Rectal smooth muscle tissue (tissue), 1 donor: ENCODE measurements at regions not wholly inside any gene's neighbourhood (a gene's known extent, or its start where the extent isn't known, plus 50 kb on each side); places are given as distances from the start of the nearest gene placed in this dataset.
"Not testable (repeated sequence)": the region's sequence is repeated elsewhere in the genome, so short reads cannot be mapped to it uniquely, and the experiment has no call there.

Experiments used
- H3K27ac ChIP-seq: one replicate; pipeline ENCODE4 v1.7.0; 2013; ENCODE audit warnings: low read depth, low read length, inconsistent platforms
- H3K27me3 ChIP-seq: one replicate; pipeline ENCODE4 v1.7.0; 2013; ENCODE audit warnings: low read length; ENCODE audit not compliant: control insufficient read depth, insufficient read depth
- H3K36me3 ChIP-seq: one replicate; pipeline ENCODE4 v1.7.0; 2013; ENCODE audit warnings: low read length; ENCODE audit not compliant: control insufficient read depth, insufficient read depth
- H3K4me1 ChIP-seq: one replicate; pipeline ENCODE4 v1.7.0; 2013; ENCODE audit warnings: low read length; ENCODE audit not compliant: control insufficient read depth, insufficient read depth
- H3K4me3 ChIP-seq: one replicate; pipeline ENCODE4 v1.7.0; 2013; ENCODE audit warnings: low read length
- H3K9ac ChIP-seq: one replicate; pipeline ENCODE4 v1.7.0; 2013; ENCODE audit warnings: low read length

DNA sequence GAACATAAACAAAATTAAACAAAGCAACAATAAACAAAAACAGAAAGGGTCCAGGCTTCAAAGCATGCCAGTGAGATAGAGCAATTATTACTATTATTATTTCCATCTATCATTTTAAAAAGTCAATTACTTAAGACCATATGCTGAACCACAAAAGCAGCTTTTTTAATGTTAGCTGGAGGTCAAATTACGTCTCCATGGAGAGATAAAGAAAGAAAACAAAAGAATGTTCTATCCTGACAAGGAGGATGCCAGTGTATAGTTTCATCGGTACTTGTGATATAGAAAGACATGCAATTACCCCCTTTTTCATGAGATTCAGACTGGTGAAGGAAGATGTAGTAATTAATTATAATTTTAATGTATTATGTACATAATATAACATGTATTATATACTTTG is 81.6 kb upstream of the DCN start:
- Histone ChIP-seq H3K4me1 (no peaks in the 10 kb centered on the region), H3K36me3 (no peaks in the 10 kb centered on the region), H3K4me3 (no peak overlapping the region), H3K27ac (no peak overlapping the region), H3K27me3 (no peaks in the 10 kb centered on the region), H3K9ac (no peak overlapping the region)

DNA sequence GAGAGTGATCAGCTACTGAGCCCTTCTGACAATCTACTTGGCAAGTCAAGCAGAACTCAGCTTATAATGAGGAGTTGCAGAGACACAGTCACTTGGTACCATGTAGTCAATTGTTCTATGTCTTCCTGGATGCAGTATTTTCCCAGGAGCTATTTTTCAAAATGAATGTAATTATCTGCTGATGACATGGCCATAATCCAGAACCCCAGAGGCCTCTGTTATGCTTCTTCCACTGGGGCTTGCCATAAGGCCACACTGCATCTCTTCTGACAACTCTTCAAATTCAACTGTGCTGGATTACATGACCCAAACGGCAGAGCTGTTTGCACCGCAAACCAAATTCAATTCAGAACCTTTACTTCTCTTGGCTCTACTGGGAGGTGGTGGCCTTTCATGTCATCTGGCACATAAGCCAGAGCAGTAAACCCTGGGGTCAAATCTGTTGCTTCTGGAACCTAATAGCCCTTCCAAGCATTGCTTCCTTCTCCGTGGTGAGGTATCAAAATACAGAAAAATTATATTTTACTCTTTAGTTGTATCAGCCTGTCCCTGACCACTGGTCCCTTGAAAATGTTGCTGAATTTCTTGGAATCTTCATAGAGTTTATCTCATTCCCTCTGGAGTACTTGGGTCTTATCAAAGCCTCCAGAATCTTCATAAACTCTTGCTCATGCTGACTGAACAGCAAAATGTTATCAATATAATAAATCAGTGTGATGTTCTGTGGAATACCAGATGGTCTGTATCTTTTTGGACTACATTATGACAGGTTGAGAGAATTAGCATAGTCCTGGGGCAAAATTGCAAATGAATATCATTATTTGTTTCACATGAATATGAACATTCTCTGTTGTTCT is 79.4 kb upstream of the DCN start:
- no peak overlapping the region for H3K4me3 ChIP-seq
- H3K36me3 ChIP-seq, result no peaks in the 10 kb centered on the region
- H3K27me3 ChIP-seq, result no peaks in the 10 kb centered on the region
- no peak overlapping the region for H3K9ac ChIP-seq
- no peak overlapping the region for H3K27ac ChIP-seq
- no peaks in the 10 kb centered on the region for H3K4me1 ChIP-seq

DNA sequence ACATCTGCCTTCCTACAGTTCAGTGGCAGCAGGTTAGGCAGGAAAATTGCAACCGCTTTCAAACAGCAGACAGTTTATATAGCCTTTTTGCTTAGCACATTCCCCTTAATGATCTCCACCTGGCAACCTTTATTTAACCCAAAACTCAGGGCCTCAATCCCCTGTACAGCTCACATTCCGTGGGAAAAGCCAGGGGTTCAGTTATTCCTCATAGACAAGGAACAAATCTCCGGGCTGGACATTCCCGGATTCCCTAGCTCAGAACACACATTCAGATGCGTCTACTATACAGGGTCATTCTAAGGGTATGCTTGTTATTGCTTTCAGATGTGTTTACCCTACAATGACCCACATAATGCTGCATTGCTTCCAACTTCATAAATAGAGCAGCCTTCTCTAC is 73.8 kb upstream of the DCN start:
- Histone ChIP-seq H3K27ac (no peak overlapping the region), H3K27me3 (no peaks in the 10 kb centered on the region), H3K36me3 (no peaks in the 10 kb centered on the region), H3K9ac (no peak overlapping the region), H3K4me3 (no peak overlapping the region), H3K4me1 (no peaks in the 10 kb centered on the region)

DNA sequence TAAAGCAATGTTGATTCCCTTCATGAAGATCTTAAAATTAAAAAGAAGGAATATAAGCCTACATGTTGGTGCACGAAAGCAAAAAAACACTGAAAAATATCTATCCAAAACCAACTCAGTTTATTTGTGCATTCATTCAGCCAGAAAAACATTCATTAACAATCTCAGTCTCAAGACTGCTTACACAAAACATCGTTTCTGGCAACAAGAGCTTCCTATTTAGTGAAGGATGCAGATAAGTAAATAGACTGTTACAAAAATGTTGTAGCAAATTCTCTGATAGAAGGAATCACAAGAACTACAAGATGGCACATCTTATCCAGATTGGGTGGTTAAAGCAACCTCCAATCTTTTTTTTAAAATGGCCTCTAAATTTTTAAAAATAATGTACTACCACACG is 69.7 kb upstream of the DCN start:
- Histone ChIP-seq H3K9ac (no peak overlapping the region), H3K36me3 (no peaks in the 10 kb centered on the region)

DNA sequence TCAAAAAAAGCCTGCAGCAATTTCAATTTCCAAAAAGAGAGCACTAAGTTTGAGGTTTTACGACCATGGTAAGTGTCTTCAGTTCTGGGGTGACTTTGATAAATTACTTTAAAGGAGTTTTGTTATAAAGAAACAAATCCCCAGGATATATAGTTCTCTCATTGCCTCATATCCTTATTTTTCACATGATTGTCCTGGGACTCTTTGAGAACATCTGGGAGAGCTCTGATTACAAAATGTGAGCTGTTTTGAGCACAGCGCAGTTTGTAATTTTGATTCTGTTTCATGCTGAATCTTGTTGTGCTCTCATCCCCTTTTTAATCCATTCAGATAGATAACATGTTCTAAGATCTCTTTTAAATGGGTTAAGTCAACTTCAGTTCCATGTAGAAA is 67.7 kb upstream of the DCN start:
- Histone ChIP-seq H3K27me3 (no peaks in the 10 kb centered on the region), H3K4me1 (peaks cover 2% of the 10 kb centered on the region), H3K4me3 (no peak overlapping the region), H3K36me3 (no peaks in the 10 kb centered on the region), H3K27ac (peak overlapping the region; percentile 58), H3K9ac (no peak overlapping the region)

More for the DNA sequence above, 69.7 kb upstream of the DCN start:
- Histone ChIP-seq H3K27me3 (no peaks in the 10 kb centered on the region), H3K4me1 (peaks cover 2% of the 10 kb centered on the region), H3K4me3 (no peak overlapping the region), H3K27ac (no peak overlapping the region)

DNA sequence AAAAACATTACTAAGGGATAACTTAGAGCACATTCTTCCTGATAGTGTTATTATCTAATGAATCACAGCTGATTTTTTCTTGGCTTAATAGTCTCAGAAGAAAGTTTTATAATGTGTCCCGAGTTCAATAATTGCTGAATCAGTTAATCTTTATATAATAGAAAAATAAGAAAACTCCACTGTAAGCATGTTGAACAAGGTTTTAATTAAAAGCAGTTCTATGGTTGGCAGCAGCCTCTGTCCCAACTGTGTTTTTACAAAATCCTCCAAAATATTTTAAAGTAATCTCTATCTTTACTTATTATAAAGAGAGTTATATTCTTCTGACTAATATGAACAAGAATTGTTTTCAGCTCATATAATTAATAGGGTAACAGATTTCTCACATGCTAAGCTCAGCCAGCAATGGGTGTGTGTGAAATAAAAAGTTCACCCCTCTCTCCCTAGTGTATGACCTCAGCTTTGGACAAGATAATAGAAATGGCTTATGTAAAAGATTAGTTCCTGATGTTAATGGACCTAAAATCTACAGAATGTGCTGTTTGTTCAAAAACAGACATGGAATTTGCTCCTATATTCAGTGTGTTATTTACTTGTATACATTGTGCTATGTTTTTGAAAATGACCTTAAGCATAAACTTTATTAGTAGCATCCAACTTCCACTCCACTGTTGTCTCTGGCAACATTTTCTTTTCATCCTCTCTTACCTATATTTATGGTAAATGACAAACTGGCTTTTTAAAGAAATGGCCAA is 67.1 kb upstream of the DCN start:
- Histone ChIP-seq H3K9ac (no peak overlapping the region), H3K27ac (peak overlapping the region; percentile 58), H3K4me3 (no peak overlapping the region), H3K36me3 (no peaks in the 10 kb centered on the region), H3K4me1 (peaks cover 2% of the 10 kb centered on the region), H3K27me3 (no peaks in the 10 kb centered on the region)

DNA sequence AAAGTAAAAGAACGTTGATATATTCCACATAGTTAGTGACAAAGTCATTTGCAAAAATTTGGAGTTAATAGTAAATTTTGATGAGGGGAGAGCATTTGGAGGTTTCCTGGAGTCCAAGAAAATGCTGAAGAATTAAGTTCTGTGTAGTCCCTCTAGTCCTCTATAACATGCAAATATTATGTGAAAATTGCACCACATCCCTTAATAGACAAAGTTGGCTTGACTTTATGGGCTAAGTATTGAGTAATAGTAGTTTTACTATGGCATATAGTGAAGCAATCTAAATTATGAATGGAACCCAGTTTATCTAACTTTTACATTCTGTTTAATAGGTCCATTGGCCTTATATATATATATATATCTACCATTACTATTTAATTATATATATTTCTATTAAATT is 66.4 kb upstream of the DCN start:
- H3K4me3 ChIP-seq, result no peak overlapping the region
- H3K4me1 ChIP-seq, result peaks cover 2% of the 10 kb centered on the region
- H3K36me3 ChIP-seq, result no peaks in the 10 kb centered on the region
- no peak overlapping the region for H3K9ac ChIP-seq
- no peaks in the 10 kb centered on the region for H3K27me3 ChIP-seq
- no peak overlapping the region for H3K27ac ChIP-seq

DNA sequence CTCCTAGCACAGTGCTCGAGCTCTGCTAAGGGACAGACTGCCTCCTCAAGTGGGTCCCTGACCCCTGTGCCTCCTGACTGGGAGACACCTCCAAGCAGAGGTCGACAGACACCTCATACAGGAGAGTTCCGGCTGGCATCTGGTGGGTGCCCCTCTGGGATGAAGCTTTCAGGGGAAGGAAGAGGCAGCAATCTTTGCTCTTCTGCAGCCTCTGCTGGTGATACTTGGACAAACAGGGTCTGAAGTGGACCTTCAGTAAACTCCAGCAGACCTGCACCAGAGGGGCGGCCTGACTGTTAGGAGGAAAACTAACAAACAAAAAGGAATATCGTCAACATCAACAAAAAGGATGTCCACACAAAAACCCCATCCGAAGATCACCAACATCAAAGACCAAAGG is 60.6 kb upstream of the DCN start:
- H3K27ac ChIP-seq, H3K36me3 ChIP-seq, H3K4me3 ChIP-seq, H3K27me3 ChIP-seq, H3K9ac ChIP-seq, H3K4me1 ChIP-seq: not testable (repeated sequence)

DNA sequence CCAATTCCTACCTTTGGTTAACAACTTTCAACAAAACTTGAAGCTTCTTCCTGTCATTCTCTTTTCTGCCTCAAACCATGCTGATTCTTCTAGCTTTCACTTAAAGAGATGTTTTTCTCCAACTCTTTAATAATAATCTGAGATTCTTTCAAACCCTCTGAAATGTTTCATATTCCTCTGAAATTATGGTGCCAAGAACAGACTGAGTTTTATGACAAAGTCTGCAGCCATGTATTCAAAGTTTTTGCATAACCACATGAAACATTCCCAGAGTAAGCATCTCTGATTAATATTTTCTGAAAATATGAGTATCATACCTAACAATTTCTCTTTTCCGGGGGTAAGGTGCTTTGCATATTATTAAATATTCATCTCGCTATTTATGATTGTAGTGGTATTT is 59.1 kb upstream of the DCN start:
- Histone ChIP-seq H3K4me3 (no peak overlapping the region), H3K27ac (no peak overlapping the region)

DNA sequence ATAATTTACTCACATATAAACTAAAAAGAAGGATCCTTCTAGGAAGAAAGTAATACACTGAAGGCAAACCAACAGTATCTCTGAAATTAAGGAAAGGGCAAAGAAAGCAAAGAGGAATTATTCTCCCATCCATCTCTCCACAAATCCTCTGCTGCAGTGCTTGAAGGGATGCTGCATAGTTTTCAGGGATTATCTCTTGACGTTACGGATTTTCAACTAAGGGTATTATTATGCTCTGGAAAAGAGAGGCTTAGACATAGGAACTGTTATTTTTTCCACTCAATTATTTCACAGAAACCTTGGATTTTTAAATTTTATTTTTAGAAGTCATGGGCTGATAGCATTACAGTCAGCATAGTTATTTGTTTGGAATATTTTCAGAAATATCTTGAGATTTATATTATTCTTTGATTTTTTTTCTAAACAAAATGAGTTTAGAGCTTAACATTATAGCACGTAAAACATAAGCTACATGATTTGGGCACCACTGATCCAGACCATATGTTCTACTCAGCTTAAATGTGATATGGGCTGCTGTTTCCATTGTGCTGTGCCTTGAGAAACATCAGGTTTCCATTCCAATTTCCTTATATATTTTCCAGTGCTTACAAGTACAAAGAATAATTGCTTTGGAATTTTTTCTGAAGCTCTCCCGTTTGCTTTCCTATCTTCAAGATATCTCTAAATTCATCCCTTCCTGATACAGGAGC is 57.9 kb upstream of the DCN start:
- Histone ChIP-seq H3K36me3 (no peaks in the 10 kb centered on the region), H3K9ac (no peak overlapping the region), H3K27ac (no peak overlapping the region)

More for the DNA sequence above, 59.1 kb upstream of the DCN start:
- Histone ChIP-seq H3K36me3 (no peaks in the 10 kb centered on the region), H3K27me3 (no peaks in the 10 kb centered on the region), H3K4me1 (no peaks in the 10 kb centered on the region), H3K9ac (no peak overlapping the region)

DNA sequence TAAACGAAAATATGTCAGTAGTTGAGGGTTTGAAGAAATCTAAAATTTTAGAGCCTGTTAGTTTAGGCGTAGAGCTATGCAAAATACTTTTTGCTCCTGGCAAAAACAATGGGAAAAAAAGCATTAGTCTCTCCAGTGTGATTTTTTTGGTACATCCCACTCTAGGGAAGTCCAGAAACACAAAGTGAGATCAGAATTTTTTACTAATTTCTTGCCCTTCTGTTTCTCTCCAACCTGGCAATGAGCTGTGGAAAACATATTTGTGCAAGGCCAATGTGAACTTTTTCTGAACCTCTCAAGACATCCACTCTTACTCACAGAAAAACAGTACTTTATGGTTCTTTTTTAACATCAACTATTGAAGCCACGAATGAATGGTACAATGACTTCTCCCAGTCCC is 56.9 kb upstream of the DCN start:
- no peak overlapping the region for H3K4me3 ChIP-seq
- H3K4me1 ChIP-seq, result no peaks in the 10 kb centered on the region
- no peaks in the 10 kb centered on the region for H3K27me3 ChIP-seq
- no peaks in the 10 kb centered on the region for H3K36me3 ChIP-seq
- peak overlapping the region; percentile 32 for H3K27ac ChIP-seq
- H3K9ac ChIP-seq, result no peak overlapping the region

More for the DNA sequence above, 57.9 kb upstream of the DCN start:
- H3K4me3 ChIP-seq, result no peak overlapping the region
- H3K4me1 ChIP-seq, result no peaks in the 10 kb centered on the region
- H3K27me3 ChIP-seq, result no peaks in the 10 kb centered on the region
